K562 (cell line): ENCODE measurements at regions not wholly inside any gene's neighbourhood (a gene's known extent, or its start where the extent isn't known, plus 50 kb on each side); places are given as distances from the start of the nearest gene placed in this dataset.

Experiments
- ATAC-seq: fragments of 200-7000 bp; cut with Tn5 transposase; 3 replicates; pipeline ENCODE4 v1.9.1; 2020; ENCODE audit warnings: moderate library complexity
- BruUV-seq: library from RNA; stranded (reverse); fragments of 400-500 nt; replicated peaks from 2 replicates; lab custom pipeline; 2021; lab: Mats Ljungman, UMichigan
- CTCF ChIA-PET: fragments of 300-600 bp; formaldehyde crosslinking; extraction: SDS; loops from one replicate; lab custom pipeline; 2021; ENCODE audit warnings: low intra/inter-chr PET ratio; lab: Yijun Ruan, JAX
- POLR2A ChIA-PET: fragments of 300-600, 350-650 bp; sonication (Branson Sonifier 250); formaldehyde crosslinking; extraction: SDS; loops from one replicate; lab custom pipeline; 2021; ENCODE audit warnings: antibody characterized with exemption, inconsistent platforms; lab: Yijun Ruan, JAX
- DNase-seq, 4 experiments: peaks; one replicate each; pipeline versions ENCODE4 v3.0.0 to v3.0.0-alpha.2; 2011 to 2018; ENCODE audit warnings: low spot score in 3 of 4, mixed read lengths in 3 of 4; ENCODE audit errors: extremely low read depth in 1 of 4
- FAIRE-seq: peaks from 2 replicates; lab custom pipeline; 2011; peaks lifted over from hg19 to GRCh38; lab: Jason Lieb, UNC
- H2AFZ ChIP-seq: 2 replicates; pipeline ENCODE4 v1.6.0; 2011; ENCODE audit warnings: low read depth, low read length, control low read depth, inconsistent platforms
- H3K27ac ChIP-seq: fragments of 200-600 bp; 3 replicates; pipeline ENCODE4 v1.8.0; 2011; ENCODE audit warnings: low read depth, mild to moderate bottlenecking, control low read depth, inconsistent platforms, low read length, moderate library complexity, mixed read lengths; ENCODE audit errors: extremely low read depth
- H3K27me3 ChIP-seq, 2 experiments: fragments of 300-600 bp in 1 of 2; 2 replicates in 1 of 2; 3 replicates in 1 of 2; pipeline versions ENCODE4 v1.6.0 to v1.8.0; 2011; ENCODE audit warnings: inconsistent platforms in 2 of 2, low read length in 2 of 2, mild to moderate bottlenecking in 1 of 2, mixed read lengths in 1 of 2, moderate library complexity in 1 of 2; ENCODE audit not compliant: control insufficient read depth in 2 of 2, insufficient read depth in 2 of 2
- H3K36me3 ChIP-seq: fragments of 300-600 bp; 3 replicates; pipeline ENCODE4 v1.8.0; 2011; ENCODE audit warnings: mild to moderate bottlenecking, low read length, inconsistent platforms; ENCODE audit not compliant: control insufficient read depth, insufficient read depth
- H3K4me1 ChIP-seq, 2 experiments: fragments of 200-600 bp in 1 of 2; replicated peaks in 1 of 2; 2 replicates in 1 of 2; 3 replicates in 1 of 2; pipeline versions ENCODE4 v1.5.1 to v1.8.0; 2011; ENCODE audit warnings: inconsistent platforms in 2 of 2, low read length in 2 of 2, mild to moderate bottlenecking in 1 of 2, mixed read lengths in 1 of 2, moderate library complexity in 1 of 2; ENCODE audit not compliant: control insufficient read depth in 2 of 2, insufficient read depth in 2 of 2
- H3K4me2 ChIP-seq: 2 replicates; pipeline ENCODE4 v1.6.1; 2011; ENCODE audit warnings: low read length, control low read depth, inconsistent platforms, mixed read lengths; ENCODE audit not compliant: insufficient read depth
- H3K4me3 ChIP-seq: fragments of 200-600 bp; sonication (generic), shearing (Covaris generic); 2 replicates; pipeline ENCODE4 v1.5.1; 2016; ENCODE audit warnings: control low read depth, inconsistent platforms
- H3K79me2 ChIP-seq: fragments of 200-600 bp; 3 replicates; pipeline ENCODE4 v1.8.0; 2011; ENCODE audit warnings: low read length, inconsistent platforms; ENCODE audit not compliant: control insufficient read depth, insufficient read depth
- H3K9ac ChIP-seq, 2 experiments: 2 replicates each; pipeline versions ENCODE4 v1.6.0 to v1.6.1; 2011; ENCODE audit warnings: low read depth in 2 of 2, low read length in 2 of 2, control low read depth in 1 of 2, inconsistent platforms in 1 of 2, mild to moderate bottlenecking in 1 of 2, mixed read lengths in 1 of 2; ENCODE audit not compliant: insufficient read depth in 1 of 2
- H3K9me1 ChIP-seq: one replicate; pipeline ENCODE4 v1.6.0; 2011; ENCODE audit warnings: inconsistent platforms, mild to moderate bottlenecking, low read length, moderate library complexity; ENCODE audit not compliant: control insufficient read depth, insufficient read depth
- H3K9me3 ChIP-seq: replicated peaks from 2 replicates; pipeline ENCODE4 v1.5.1; 2011; ENCODE audit warnings: low read depth, low read length, inconsistent platforms; ENCODE audit not compliant: control insufficient read depth, insufficient read depth
- H4K20me1 ChIP-seq: replicated peaks from 2 replicates; pipeline ENCODE4 v1.6.1; 2011; ENCODE audit warnings: low read length, inconsistent platforms, mixed read lengths; ENCODE audit not compliant: control insufficient read depth, insufficient read depth
- CBFA2T2 ChIP-seq: fragments of 450-650 bp; conservative IDR thresholded peaks from 2 replicates; pipeline ENCODE4 v1.6.1; 2017; ENCODE audit warnings: mild to moderate bottlenecking
- CREM ChIP-seq: IDR thresholded peaks from 2 replicates; pipeline ENCODE4 v1.6.1; 2014; ENCODE audit warnings: antibody characterized with exemption, low read depth
- FOSL1 ChIP-seq: fragments of 200-800 bp; sonication (Bioruptor generic); conservative IDR thresholded peaks from 2 replicates; pipeline ENCODE4 v1.6.1; 2016; ENCODE audit warnings: missing genetic modification characterization, missing compliant biosample characterization
- KLF1 ChIP-seq: fragments of 450-650 bp; IDR thresholded peaks from 2 replicates; pipeline ENCODE4 v1.6.1; 2016; ENCODE audit warnings: missing genetic modification characterization, missing compliant biosample characterization
- MYNN ChIP-seq, 2 experiments: sonication (generic); formaldehyde crosslinking in 1 of 2; IDR thresholded peaks; 2 replicates each; pipeline versions ENCODE4 v1.5.0 to v1.6.1; 2016 to 2020; ENCODE audit warnings: antibody characterized with exemption in 1 of 2, missing genetic modification reagents in 1 of 2
- NELFE ChIP-seq: IDR thresholded peaks from 2 replicates; pipeline ENCODE4 v1.6.1; 2011; ENCODE audit warnings: mild to moderate bottlenecking; ENCODE audit not compliant: insufficient read depth, insufficient read length
- NFE2L1 ChIP-seq: fragments of 450-650 bp; IDR thresholded peaks from 2 replicates; pipeline ENCODE4 v1.6.1; 2016; ENCODE audit warnings: missing genetic modification characterization, low read depth, mild to moderate bottlenecking, missing compliant biosample characterization, moderate library complexity, borderline replicate concordance
- ZC3H11A ChIP-seq: IDR thresholded peaks from 2 replicates; pipeline ENCODE4 v1.6.1; 2012; ENCODE audit warnings: low read depth, low read length, improper control_type of control experiment
- ZNF699 ChIP-seq: fragments of 250-450 bp; sonication (Bioruptor Pico); IDR thresholded peaks from 2 replicates; pipeline ENCODE4 v1.8.0; 2021; ENCODE audit warnings: mild to moderate bottlenecking, moderate library complexity; ENCODE audit not compliant: insufficient replicate concordance
- ZNF707 ChIP-seq: fragments of 250-450 bp; sonication (Bioruptor Pico); conservative IDR thresholded peaks from 2 replicates; pipeline ENCODE4 v1.8.0; 2022; ENCODE audit warnings: inconsistent platforms, mild to moderate bottlenecking, moderate library complexity
- ZSCAN29 ChIP-seq: fragments of 450-650 bp; IDR thresholded peaks from 2 replicates; pipeline ENCODE4 v1.6.1; 2017
- WGBS: fragments of 100-300 bp; shearing (Covaris generic); methylation state at CpG from one replicate; pipeline ENCODE4 v1.1.6; 2016; ENCODE audit warnings: low coverage, mixed read lengths; ENCODE audit not compliant: insufficient coverage; ENCODE audit errors: missing lambda C conversion rate; 5-methylcytosine and 5-hydroxymethylcytosine counted together
- in situ Hi-C: fragments of 300-500 bp; cut with MboI; formaldehyde crosslinking; loops from 4 replicates; pipeline ENCODE4 v1.15.0; 2018; ENCODE audit warnings: inconsistent platforms, mixed read lengths
- intact Hi-C: fragments of 100-400 bp; cut with micrococcal nuclease; formaldehyde crosslinking; loops from 2 replicates; pipeline ENCODE4 v1.14.2; 2022
- TF ChIP-seq, protein P1 (sequence below): fragments of 450-650 bp; IDR thresholded peaks from 2 replicates; pipeline ENCODE4 v1.6.1; 2016
- TF ChIP-seq, protein P2 (sequence below): fragments of 200-800 bp; sonication (Bioruptor generic); IDR thresholded peaks from 2 replicates; pipeline ENCODE4 v1.6.1; 2017; ENCODE audit warnings: missing genetic modification characterization, missing compliant biosample characterization
- TF ChIP-seq, protein P3 (sequence below): fragments of 450-650 bp; IDR thresholded peaks from 2 replicates; pipeline ENCODE4 v1.7.1; 2018; ENCODE audit warnings: mild to moderate bottlenecking, low read depth; ENCODE audit not compliant: partially characterized antibody
- TF ChIP-seq, protein P4 (sequence below): IDR thresholded peaks from 2 replicates; pipeline ENCODE4 v1.6.1; 2016; ENCODE audit warnings: missing genetic modification characterization, missing compliant biosample characterization

DNA sequence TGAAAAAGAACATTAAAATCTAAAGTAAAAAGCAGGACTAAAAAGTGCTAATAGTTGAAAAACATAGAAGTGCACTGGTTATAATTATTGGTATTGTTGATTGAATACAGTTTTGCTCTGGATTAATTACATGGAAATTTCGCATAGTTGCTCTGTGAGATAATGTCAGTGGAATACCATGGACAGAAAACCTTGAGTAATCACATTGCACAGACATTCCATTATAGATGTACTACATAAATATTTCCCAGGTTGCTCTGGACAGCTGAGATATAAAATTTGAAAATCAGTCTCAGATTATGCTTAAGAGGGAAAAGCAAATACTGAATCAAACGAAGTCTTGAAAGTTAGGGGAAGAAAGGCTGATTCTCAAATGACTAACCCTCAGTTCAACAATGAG lies 439.3 kb upstream of the FLRT2 start:
- Histone ChIP-seq H3K79me2 (no peaks in the 10 kb centered on the region), H3K9ac (no peak overlapping the region), H3K36me3 (no peaks in the 10 kb centered on the region), H4K20me1 (no peaks in the 10 kb centered on the region), H3K4me1 (no peaks in the 10 kb centered on the region), H2AFZ (no peak overlapping the region), H3K27me3 (no peaks in the 10 kb centered on the region), H3K9me3 (no peaks in the 10 kb centered on the region), H3K4me2 (no peak overlapping the region), H3K4me3 (no peak overlapping the region), H3K9me1 (no peaks in the 10 kb centered on the region), H3K27ac (no peak overlapping the region)
- no peak for DNase-seq
- ATAC-seq, result no peak
- no peak for FAIRE-seq
- WGBS, result 0% methylated on average over 2 of the region's 2 CpGs
- BruUV-seq, result no TSS peak
- ChIA-PET CTCF (no interaction called here), POLR2A (no interaction called here)
- in situ Hi-C loops (no loop called here), intact Hi-C loops (no loop called here)
- TF ChIP-seq, protein P1, sequence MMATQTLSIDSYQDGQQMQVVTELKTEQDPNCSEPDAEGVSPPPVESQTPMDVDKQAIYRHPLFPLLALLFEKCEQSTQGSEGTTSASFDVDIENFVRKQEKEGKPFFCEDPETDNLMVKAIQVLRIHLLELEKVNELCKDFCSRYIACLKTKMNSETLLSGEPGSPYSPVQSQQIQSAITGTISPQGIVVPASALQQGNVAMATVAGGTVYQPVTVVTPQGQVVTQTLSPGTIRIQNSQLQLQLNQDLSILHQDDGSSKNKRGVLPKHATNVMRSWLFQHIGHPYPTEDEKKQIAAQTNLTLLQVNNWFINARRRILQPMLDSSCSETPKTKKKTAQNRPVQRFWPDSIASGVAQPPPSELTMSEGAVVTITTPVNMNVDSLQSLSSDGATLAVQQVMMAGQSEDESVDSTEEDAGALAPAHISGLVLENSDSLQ, result no peak
- TF ChIP-seq ZNF699 (CRISPR knock-in tag) (no peak), MYNN (IDR thresholded peaks at IDR 0.05) (no peak), MYNN (CRISPR knock-in tag; IDR thresholded peaks at IDR 0.05) (no peak), CBFA2T2 (no peak), KLF1 (tag) (no peak), NFE2L1 (tag) (no peak), ZSCAN29 (no peak), ZC3H11A (no peak), ZNF707 (CRISPR knock-in tag) (no peak), CREM (no peak), FOSL1 (tag) (no peak), NELFE (no peak)
- TF ChIP-seq, protein P2, sequence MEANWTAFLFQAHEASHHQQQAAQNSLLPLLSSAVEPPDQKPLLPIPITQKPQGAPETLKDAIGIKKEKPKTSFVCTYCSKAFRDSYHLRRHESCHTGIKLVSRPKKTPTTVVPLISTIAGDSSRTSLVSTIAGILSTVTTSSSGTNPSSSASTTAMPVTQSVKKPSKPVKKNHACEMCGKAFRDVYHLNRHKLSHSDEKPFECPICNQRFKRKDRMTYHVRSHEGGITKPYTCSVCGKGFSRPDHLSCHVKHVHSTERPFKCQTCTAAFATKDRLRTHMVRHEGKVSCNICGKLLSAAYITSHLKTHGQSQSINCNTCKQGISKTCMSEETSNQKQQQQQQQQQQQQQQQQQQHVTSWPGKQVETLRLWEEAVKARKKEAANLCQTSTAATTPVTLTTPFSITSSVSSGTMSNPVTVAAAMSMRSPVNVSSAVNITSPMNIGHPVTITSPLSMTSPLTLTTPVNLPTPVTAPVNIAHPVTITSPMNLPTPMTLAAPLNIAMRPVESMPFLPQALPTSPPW (CRISPR knock-in tag), result no peak
- TF ChIP-seq, protein P3, sequence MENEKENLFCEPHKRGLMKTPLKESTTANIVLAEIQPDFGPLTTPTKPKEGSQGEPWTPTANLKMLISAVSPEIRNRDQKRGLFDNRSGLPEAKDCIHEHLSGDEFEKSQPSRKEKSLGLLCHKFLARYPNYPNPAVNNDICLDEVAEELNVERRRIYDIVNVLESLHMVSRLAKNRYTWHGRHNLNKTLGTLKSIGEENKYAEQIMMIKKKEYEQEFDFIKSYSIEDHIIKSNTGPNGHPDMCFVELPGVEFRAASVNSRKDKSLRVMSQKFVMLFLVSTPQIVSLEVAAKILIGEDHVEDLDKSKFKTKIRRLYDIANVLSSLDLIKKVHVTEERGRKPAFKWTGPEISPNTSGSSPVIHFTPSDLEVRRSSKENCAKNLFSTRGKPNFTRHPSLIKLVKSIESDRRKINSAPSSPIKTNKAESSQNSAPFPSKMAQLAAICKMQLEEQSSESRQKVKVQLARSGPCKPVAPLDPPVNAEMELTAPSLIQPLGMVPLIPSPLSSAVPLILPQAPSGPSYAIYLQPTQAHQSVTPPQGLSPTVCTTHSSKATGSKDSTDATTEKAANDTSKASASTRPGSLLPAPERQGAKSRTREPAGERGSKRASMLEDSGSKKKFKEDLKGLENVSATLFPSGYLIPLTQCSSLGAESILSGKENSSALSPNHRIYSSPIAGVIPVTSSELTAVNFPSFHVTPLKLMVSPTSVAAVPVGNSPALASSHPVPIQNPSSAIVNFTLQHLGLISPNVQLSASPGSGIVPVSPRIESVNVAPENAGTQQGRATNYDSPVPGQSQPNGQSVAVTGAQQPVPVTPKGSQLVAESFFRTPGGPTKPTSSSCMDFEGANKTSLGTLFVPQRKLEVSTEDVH, result no peak
- TF ChIP-seq, protein P4, sequence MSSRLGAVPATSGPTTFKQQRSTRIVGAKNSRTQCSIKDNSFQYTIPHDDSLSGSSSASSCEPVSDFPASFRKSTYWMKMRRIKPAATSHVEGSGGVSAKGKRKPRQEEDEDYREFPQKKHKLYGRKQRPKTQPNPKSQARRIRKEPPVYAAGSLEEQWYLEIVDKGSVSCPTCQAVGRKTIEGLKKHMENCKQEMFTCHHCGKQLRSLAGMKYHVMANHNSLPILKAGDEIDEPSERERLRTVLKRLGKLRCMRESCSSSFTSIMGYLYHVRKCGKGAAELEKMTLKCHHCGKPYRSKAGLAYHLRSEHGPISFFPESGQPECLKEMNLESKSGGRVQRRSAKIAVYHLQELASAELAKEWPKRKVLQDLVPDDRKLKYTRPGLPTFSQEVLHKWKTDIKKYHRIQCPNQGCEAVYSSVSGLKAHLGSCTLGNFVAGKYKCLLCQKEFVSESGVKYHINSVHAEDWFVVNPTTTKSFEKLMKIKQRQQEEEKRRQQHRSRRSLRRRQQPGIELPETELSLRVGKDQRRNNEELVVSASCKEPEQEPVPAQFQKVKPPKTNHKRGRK (tag), result no peak
